Stimulated activated CD8-positive, alpha-beta memory T cell treated with anti-CD3 and anti-CD28 coated beads, Interleukin-15, amount 100 ng/mL, for 1 hour (primary cell): ENCODE measurements at regions not wholly inside any gene's neighbourhood (a gene's known extent, or its start where the extent isn't known, plus 50 kb on each side); places are given as distances from the start of the nearest gene placed in this dataset.

Experiments used
- DNase-seq: peaks from one replicate; pipeline ENCODE4 v3.0.0-alpha.2; 2020; ENCODE audit warnings: low read depth

- DNase-seq = no peak
These were observed 227.5 kb upstream of the APCDD1 start for GRCh38 chr18:10226971-10227370.

DNA sequence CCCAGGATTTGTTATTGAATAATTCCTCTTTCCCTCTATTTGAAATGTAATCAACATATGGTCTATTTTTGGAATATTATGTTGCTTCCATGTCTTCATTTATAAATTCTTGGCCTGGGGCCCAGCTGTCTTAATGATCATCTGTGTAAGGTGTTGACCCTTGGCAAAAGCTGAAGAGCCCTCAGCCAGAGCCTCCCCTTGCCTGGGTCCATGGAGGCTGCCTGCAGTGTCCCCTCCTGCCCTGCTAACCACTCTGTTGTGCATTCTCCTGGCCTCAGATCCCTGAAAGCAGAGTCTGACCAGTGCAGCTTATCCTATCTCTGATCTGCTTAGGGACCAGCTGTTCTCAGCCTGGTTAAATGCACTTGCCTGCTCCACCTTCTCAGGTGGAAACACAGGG, 226.1 kb upstream of the APCDD1 start:
- no peak for DNase-seq

GRCh38 chr18:10229458-10229857, 225.0 kb upstream of the APCDD1 start:
- no peak for DNase-seq

DNA sequence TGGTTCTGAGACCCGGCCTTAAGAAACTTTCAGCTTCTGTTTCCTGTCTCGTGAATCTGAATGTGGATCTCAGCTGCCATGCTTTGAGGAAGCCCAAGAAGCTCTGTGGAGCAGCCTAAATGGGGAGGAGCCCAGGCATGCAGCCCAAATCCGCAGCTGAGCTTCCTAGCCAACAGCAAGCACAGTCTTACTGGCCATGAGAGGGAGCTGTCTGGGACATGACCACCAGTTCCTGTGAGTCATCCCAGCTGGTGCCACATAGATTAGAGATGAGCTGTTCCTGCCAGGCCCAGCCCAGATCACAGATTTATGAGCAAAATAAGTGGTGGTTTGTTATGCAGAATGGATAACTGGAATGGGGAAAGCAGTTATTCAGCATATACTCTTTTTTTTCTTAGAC, 224.4 kb upstream of the APCDD1 start:
- no peak for DNase-seq

GRCh38 chr18:10231220-10231619, 223.2 kb upstream of the APCDD1 start:
- no peak for DNase-seq

DNA sequence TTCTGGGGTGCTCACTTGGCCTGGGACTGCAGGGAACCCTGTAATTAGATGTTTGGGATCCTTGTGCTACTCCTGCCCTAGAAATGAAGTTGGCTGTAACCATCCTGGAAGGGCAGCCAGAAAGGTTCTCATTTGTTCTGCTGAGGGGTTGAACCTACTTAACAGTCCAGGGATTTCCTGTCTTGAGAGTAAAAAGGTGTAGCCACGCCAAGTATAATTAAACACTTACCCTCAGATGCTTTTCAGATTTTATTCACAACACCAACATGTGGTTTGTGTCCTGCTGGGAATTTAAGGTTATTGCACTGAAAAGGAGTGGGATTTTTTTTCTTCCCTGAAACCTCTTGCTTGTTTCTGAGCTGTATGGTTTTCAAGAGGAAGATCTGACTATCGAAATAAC, 222.4 kb upstream of the APCDD1 start:
- no peak for DNase-seq

GRCh38 chr18:10233082-10233875, 221.2 kb upstream of the APCDD1 start:
- DNase-seq = no peak

DNA sequence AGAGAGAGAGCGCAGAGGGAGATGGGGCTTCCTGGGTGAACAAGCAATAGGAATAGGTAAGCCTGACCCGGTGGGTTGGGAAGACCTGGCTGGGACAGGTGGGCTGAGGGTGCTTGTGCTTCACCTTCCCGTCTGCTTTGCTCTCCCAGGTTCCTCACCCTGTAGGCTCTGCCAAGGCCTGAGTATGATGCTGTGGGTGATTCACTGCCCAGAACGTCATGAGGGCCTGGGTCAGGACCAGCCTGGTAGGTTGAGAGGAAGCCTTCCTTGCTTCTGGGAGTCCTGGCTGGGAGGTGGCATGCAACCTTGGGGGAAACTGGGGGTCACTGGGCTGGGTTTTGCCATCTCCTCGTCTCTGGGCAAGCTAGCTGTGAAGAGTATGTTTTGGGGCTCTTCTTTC, 220.2 kb upstream of the APCDD1 start:
- DNase-seq = no peak

DNA sequence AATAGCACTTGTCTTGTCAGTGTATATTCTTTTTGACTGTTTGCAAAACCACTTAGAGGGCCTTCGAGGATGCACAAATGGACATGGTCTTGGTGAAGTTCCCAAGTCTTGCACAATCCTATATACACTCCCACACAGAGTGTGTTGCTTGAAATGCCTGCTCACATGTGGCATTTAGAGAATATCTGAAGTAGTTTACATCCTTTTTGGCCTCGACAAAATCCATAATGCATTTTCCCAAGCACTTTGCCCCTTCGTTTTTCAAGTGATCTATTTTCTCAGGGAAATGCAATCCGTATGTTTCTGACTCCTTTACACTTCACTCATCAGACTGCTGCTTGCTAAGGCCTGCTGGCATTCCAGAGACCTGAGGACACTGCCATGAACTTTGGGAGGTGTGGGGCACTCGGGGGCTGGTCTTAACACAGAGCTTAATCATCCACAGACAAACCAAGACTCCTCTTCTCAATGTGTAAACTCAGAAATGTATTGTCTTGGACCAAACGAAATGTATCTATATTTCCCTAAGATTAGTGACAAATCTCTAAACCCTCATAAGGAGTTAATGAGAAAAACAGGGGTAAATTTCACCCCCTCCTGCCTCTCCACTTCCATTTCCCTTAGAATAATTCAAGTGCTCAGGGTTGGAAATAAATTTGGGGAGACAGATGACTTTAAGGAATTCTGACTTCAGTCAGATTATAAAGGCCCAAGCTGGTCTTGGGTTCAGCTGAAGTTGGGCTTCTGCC, 219.3 kb upstream of the APCDD1 start:
- no peak for DNase-seq

DNA sequence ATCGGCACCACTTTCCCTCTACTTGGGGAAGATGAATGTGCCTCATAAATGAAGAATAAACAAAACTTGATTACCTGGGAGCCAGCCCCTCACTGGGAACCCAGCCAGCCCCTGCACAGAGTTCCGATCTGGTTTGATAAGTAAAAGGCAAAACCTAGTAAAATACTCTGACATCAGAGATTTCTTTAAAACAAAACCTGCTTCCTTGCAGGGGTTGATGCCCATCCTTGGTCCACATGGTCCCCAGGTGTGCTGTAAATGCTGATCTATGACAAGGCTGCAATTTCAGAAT, 218.8 kb upstream of the APCDD1 start:
- no peak for DNase-seq

GRCh38 chr18:10239103-10239502, 215.3 kb upstream of the APCDD1 start:
- DNase-seq = no peak

DNA sequence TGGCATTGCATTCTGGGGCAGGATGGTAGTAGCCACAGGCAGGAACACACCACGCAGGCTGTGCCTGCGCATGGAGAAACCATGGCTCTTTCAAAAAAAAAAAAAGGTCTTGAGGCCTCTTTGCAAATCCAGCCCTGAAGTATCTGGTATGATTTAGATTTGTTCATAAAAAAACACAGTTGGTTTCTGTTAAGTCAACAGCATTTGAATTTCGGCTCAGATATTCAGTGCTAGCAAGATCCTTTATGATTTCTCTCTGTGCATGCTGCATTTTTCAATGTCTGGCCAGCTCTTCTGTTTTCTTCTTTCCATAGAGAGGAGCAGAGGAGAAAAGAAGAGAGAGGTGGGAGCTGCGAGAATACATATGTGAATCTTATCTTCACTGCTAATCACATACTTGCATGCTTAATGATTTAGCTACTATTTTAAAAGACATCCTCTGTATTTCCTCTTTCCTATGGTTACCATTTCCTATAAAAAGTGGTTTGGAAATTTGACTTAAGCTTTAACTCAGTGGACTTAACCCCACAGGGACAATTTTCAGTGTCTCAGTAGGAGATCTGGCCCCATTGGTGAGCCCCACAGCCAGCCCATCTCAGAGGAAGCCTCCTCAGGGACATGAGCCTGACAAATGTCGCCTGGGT, 214.3 kb upstream of the APCDD1 start:
- DNase-seq = no peak

DNA sequence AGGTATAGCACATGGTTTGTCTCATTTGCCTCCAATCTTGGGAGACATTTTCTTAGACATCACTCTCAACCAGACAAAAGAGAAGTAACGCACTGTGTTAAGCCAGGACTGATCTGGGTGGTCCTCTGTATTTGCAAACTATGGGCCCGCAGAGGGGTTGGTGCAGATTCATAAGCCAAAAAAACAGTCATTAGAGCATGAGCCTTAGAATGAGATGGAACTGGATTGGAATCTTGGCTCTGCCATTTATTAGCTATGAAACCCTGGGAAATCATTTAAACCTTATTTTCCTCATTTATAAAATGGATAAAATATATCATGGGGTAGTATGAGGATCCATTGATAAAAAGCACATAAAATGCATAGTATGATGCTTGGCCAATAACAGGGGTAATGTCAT, 213.5 kb upstream of the APCDD1 start:
- no peak for DNase-seq

DNA sequence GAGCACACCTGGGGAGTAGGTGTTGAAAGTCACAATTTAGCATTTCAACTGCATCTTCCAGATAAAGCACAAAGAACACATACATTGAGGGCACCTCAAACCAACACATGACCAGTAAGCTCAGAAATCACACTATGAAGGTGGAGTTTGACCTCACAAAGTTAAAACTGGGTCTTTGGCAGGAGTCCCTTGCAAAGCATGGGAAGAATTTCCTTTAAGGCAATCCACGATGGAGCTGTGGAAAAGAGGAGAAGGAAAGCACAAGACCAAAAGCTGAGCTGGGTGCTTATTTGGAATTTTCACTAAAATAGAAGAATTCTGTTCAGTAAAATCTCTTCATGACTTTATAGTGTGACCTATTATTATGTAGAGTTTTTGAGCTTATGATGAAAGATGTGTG, 212.9 kb upstream of the APCDD1 start:
- DNase-seq = no peak

GRCh38 chr18:10242936-10243680, 211.3 kb upstream of the APCDD1 start:
- DNase-seq = no peak

DNA sequence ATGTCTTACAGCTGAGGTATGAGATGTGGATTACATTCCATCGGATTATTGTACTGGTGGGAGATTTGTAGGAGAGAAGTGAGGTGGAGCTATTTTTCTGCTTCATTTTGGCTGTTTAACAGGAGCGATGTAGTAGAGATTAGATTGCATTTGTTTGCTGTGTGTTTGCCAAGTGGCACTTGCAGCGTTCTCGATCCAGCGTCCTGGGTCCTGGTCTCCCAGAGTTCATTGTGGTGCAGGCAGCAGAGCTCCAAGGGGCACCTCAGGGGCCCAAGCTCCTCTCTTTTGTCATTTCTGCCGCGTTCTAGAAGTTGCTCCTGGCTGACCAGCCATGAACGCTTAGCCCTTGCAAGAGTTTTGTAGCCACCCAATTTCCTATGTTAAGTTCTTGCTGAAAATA, 210.1 kb upstream of the APCDD1 start:
- no peak for DNase-seq

DNA sequence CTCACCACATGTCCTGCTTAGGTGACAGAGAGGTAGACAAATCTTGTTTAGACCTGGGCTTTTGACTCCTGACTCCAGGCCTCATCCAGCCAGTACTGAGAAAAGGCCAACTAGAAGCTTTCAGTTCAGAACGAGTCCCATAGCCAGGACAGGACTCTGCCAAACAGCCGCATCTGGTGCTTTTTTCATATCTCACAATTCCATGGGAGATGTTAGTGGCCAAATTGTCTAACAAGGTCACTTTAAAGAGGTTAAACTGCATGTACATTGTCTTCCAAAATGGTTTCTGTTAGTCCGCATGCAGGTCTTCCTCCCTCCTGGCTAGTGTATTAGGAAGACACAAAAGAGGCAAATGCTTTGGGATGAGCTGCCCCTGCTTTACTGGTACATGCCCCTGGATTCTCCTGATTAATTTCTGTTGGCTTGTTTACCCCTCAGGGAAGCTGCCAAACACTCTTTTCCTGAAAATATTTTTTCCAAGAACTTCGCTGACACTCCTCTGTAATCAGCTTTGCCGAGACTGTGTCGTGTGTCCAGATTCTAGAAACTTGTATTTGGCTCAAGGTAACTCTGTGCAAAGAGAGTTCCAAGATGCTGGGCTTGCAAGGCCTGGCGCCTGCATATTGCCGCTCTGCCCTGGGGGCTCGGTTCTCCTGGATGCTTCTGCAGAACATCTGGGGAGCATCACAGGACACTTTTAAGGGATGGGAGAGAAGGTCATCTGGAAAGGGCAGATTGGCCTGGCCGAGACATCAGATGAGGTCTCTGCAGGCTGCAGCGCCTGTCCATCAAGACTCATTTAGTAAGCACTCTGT, 209.2 kb upstream of the APCDD1 start:
- no peak for DNase-seq

GRCh38 chr18:10245846-10246175, 208.6 kb upstream of the APCDD1 start:
- no peak for DNase-seq

DNA sequence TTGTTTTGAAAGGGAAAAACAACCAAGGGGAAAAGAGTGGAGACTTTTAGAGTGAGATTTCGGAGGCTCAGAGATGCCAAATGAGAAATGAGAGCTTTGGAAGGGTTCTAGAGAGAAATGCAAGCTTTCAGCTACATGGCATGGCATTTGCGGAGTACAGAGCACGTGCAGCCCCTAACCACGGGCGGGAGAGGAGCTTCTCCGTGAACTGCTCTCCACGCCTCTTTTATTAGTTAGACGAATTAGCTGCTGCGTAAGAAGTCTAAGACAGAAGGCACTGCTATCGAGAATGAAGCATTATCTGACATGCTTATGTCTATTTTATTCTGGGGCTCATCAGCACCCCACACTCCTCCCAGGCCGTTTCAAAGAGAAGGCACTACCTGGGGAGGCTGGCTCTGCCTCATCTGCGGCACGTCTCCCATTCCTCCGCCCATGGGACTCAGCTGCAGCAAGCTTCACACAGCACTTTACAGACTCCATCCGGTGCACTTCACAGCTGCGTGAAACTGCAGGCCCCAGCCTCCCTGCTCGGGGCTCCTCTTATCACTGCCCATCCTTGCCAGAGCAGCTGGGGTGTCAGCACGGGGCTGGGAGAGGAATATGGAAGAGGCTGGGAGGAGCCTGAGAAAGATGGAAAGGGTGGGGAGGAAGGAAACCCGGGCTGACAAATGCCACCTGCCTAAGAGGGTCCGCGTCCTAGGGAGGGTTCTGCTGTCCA, 207.3 kb upstream of the APCDD1 start:
- DNase-seq = no peak

DNA sequence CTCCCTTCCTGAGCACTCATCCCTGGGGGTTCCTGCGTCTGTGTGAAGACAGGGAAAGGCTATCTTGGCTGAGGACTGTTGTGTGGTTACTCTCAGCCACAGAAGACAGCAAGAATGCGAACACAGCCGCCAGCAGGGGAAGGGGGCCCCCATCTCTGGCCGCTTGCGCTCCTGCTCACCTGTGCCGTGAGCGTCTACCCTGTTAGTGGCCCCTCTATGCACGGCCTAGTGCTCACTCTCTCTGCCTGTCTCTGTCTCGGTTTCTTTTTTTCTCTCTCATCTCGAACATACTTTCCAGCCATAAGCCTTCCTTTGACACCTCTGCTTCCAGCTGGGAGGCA, 206.7 kb upstream of the APCDD1 start:
- no peak for DNase-seq

GRCh38 chr18:10248738-10249137, 205.7 kb upstream of the APCDD1 start:
- DNase-seq = no peak
